ENCODE measurements at regions not wholly inside any gene's neighbourhood (a gene's known extent, or its start where the extent isn't known, plus 50 kb on each side); places are given as distances from the start of the nearest gene placed in this dataset.

DNA sequence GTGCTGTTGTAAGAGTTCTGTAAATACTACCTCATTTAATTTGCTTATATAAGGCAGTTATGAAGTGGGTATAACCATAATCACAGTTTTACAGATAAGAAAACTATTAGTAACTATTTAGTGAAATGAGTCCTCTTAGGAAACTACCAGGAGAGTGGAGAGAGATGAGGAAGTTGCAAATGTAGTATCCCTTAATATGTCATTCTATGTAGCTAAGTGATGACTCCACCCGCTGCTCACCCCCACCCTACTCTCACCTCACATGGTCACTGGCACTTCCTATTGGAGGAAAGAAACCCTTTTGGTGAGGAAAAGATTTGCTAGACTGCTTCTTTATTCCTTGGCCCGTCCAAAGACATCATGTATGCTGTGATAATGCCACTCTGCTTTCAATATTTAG is 241.8 kb upstream of the SLC24A2 start (continued):
- TF ChIP-seq, protein P1, sequence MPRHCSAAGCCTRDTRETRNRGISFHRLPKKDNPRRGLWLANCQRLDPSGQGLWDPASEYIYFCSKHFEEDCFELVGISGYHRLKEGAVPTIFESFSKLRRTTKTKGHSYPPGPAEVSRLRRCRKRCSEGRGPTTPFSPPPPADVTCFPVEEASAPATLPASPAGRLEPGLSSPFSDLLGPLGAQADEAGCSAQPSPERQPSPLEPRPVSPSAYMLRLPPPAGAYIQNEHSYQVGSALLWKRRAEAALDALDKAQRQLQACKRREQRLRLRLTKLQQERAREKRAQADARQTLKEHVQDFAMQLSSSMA (CRISPR knock-in tag; IDR thresholded peaks at IDR 0.05) = no peak
- TF ChIP-seq TBP (optimal IDR thresholded peaks at IDR 0.05; ENCODE audit: low read depth, low read length) (no peak), ELK1 (CRISPR knock-in tag; IDR thresholded peaks at IDR 0.05) (no peak), SAP30 (IDR thresholded peaks at IDR 0.05; ENCODE audit: borderline replicate concordance, insufficient read depth, low read depth, low read length, poor library complexity, severe bottlenecking) (no peak), TRIM28 (IDR thresholded peaks at IDR 0.05) (no peak), TEAD2 (tag; IDR thresholded peaks at IDR 0.05) (no peak), POLR2A (conservative IDR thresholded peaks at IDR 0.05) (no peak)
- TF ChIP-seq, protein P2, sequence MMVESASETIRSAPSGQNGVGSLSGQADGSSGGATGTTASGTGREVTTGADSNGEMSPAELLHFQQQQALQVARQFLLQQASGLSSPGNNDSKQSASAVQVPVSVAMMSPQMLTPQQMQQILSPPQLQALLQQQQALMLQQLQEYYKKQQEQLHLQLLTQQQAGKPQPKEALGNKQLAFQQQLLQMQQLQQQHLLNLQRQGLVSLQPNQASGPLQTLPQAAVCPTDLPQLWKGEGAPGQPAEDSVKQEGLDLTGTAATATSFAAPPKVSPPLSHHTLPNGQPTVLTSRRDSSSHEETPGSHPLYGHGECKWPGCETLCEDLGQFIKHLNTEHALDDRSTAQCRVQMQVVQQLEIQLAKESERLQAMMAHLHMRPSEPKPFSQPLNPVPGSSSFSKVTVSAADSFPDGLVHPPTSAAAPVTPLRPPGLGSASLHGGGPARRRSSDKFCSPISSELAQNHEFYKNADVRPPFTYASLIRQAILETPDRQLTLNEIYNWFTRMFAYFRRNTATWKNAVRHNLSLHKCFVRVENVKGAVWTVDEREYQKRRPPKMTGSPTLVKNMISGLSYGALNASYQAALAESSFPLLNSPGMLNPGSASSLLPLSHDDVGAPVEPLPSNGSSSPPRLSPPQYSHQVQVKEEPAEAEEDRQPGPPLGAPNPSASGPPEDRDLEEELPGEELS (CRISPR knock-in tag; IDR thresholded peaks at IDR 0.05; ENCODE audit: borderline replicate concordance) = no peak

- Histone ChIP-seq H3K9me1 (ENCODE audit: control insufficient read depth, insufficient read depth, low read length) (no peaks in the 10 kb centered on the region), H4K20me1 (replicated peaks; ENCODE audit: control insufficient read depth, insufficient read depth, low read length) (no peaks in the 10 kb centered on the region), H3K36me3 (ENCODE audit: control insufficient read depth, insufficient read depth, low read length) (no peaks in the 10 kb centered on the region), H3K4me3 (no peak overlapping the region), H3K4me1 (replicated peaks in 1 of 2; ENCODE audit: control insufficient read depth in 2 of 2, insufficient read depth in 2 of 2, low read length in 2 of 2) (no peaks in the 10 kb centered on the region), H3K9me3 (replicated peaks; ENCODE audit: control insufficient read depth, insufficient read depth, low read depth, low read length) (no peaks in the 10 kb centered on the region), H2AFZ (ENCODE audit: low read depth, low read length) (no peak overlapping the region), H3K9ac (ENCODE audit: insufficient read depth in 1 of 2, low read depth in 2 of 2, low read length in 2 of 2) (no peak overlapping the region), H3K4me2 (ENCODE audit: insufficient read depth, low read length) (no peak overlapping the region), H3K27ac (ENCODE audit: extremely low read depth, low read depth, low read length) (no peak overlapping the region), H3K79me2 (ENCODE audit: control insufficient read depth, insufficient read depth, low read length) (no peaks in the 10 kb centered on the region), H3K27me3 (ENCODE audit: control insufficient read depth in 2 of 2, insufficient read depth in 2 of 2, low read length in 2 of 2) (no peaks in the 10 kb centered on the region)
- in situ Hi-C loops (cut with MboI) = no loop called here
- FAIRE-seq (no peak), DNase-seq (ENCODE audit: extremely low read depth in 1 of 4, low spot score in 3 of 4) (no peak), ATAC-seq (no peak)
- POLR2A ChIA-PET = no interaction called here
- BruUV-seq (replicated peaks) = no TSS peak
- CTCF ChIA-PET (ENCODE audit: low intra/inter-chr PET ratio) = no interaction called here
- TF ChIP-seq HOXB6 (CRISPR knock-in tag; IDR thresholded peaks at IDR 0.05; ENCODE audit: borderline replicate concordance) (no peak), TRIM24 (IDR thresholded peaks at IDR 0.05) (no peak), NONO (IDR thresholded peaks at IDR 0.05; ENCODE audit: low read depth in 2 of 2, low read length in 1 of 2) (no peak), KAT8 (IDR thresholded peaks at IDR 0.05; ENCODE audit: low read depth) (no peak)
- intact Hi-C loops (cut with micrococcal nuclease) = no loop called here
- WGBS (ENCODE audit: insufficient coverage, low coverage, missing lambda C conversion rate) = 0% methylated on average over 4 of the region's 4 CpGs
Observed at GRCh38 chr9:20030221-20030620, 241.4 kb upstream of the SLC24A2 start.
